Middle frontal gyrus (tissue), 1 donor: ENCODE measurements at regions not wholly inside any gene's neighbourhood (a gene's known extent, or its start where the extent isn't known, plus 50 kb on each side); places are given as distances from the start of the nearest gene placed in this dataset.

Experiments
- DNase-seq: peaks from one replicate; pipeline ENCODE4 v3.0.0-alpha.2; 2015; ENCODE audit warnings: low spot score; ENCODE audit errors: extremely low spot score

GRCh38 chr10:4691301-4691700 lies 134.7 kb upstream of the AKR1E2 start:
- DNase-seq = no peak

DNA sequence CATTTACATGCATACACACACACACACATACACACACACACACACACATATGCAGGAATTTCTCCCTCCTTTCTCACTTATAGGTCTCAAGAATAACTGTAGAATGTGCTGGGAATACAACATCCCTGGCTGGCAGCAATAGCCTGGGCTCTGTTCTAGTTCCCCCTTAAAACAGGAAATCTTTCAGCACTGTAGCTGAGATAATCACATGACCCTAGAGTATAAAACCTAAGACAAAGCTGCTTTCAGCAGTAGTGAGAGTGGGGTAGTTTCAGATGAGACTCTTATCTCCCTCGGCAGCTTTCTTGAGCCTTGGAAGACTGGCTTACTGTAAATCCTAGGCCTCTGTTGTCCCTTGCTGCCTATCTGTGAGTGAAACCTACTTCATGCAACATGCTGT lies 137.4 kb upstream of the AKR1E2 start:
- DNase-seq = no peak

DNA sequence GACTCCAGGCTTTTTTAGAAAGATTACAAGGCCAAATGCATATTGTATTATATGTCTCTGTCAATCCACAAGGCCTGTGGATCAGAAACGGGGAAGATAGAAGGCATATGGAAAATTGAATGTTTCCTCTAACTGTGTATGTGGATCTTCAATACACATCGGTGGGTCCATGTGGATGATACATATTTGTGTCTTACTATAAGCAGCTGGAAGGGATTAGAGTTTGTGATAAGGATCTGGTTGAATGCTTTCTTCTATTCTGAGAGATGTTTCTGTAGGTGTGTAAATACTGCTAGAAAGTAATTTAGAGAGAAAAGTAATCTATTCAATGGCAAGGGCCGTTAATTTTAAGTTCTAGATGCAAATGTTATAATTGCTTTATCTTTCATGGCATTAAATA lies 137.8 kb upstream of the AKR1E2 start:
- DNase-seq = no peak

GRCh38 chr10:4687397-4687796 lies 138.6 kb upstream of the AKR1E2 start:
- no peak for DNase-seq

GRCh38 chr10:4686644-4686996 lies 139.4 kb upstream of the AKR1E2 start:
- no peak for DNase-seq

- DNase-seq = no peak
Observed at GRCh38 chr10:4685904-4686643, 139.9 kb upstream of the AKR1E2 start.

DNA sequence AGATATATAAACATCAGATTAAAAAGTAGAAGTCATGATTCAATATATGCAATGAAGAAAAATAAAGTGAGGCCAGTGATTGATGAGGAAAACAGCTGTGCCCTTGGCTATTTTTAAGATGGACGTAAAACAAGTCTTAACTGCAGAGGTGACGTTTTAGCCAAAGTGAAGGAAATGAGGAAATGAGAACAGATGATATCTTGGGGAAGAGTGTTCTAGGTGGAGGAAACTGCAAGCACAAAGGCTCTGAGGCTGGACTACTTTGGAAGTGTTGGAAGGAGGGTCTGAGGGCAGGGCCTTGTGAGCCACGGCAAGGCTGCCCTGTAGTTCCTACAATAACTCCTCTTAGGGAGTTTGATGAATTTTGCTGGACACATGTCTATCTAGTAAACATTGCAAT lies 140.5 kb upstream of the AKR1E2 start:
- DNase-seq = no peak

GRCh38 chr10:4684434-4684833 lies 141.6 kb upstream of the AKR1E2 start:
- no peak for DNase-seq

DNA sequence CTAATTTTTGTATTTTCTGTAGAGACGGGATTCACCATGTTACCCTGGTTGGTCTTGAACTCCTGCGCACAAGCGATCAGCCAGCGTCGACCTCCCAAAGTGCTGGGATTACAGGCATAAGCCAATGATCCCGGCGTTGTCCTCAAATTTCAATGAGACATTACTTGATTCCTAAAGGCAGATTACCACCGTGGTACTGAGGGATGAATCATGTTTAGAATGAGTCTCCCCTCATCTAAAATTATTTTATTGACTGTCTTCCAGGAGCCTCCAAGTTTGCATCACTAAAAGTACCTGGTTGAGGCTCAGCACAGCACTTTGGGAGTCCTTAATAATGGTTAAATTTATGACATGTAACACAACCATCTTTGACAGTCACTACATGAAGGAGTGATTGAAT lies 142.2 kb upstream of the AKR1E2 start:
- no peak for DNase-seq

DNA sequence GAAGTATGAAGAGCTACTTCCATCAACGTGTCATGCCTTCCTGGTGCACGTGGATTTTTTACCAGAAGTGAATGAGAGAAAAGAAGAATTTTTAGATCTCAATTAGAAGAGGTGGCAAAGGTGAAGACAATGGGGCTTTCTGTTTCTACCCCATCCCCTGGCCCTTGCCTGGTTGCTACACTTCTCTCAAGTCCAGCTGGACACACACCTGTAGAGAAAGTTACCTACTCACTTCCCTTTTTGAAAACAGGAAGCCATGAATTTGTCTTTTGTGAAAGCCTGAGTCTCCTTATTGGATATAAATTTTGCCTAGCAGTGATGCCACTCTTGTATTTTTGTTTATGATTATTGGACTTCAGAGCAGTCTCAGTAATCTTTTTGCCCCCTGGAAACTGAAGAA lies 142.9 kb upstream of the AKR1E2 start:
- no peak for DNase-seq

- no peak for DNase-seq
Observed at GRCh38 chr10:4678951-4679671, 146.9 kb upstream of the AKR1E2 start.

DNA sequence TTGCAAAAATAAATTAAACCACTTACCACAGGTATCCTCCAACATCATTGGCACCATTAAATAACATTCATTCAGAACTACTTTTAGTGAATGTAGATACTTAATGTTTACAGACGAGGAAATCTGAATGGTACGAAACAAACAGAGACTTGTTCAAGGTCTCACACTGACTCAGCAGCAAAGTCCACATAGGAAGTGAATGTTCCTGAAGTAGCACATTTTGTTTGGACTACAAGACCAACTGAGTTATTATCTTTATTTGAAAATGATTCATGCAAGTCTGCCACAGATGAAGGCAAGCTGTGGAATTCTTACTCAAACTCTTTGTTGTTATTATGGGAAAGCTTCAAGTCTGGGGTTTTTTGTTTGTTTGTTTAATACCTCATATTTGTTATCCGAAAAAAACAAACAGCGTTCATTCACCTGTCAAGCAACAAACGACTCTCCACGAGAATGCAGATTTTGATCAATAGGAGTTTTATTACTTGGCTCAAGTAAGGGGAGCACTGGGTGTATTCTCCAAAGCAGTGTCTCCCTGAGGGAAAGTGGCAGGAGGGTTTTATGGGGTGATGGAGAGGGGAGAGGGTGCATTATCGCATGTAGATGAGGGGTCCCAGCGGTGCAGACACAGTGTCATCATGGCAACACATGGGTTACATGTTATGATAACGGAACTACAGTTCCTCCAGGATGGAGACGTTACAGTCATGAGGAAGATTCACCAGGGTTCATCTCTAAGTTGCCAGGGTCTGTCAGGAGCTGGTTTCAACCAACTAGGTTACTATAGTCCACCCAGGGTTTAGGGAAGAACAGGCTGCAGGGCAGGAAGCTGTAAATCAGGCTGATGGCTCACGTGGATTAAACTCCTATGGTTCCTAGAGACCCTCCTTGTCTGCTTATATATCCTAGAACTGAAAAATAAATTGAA lies 147.7 kb upstream of the AKR1E2 start:
- DNase-seq = no peak

DNA sequence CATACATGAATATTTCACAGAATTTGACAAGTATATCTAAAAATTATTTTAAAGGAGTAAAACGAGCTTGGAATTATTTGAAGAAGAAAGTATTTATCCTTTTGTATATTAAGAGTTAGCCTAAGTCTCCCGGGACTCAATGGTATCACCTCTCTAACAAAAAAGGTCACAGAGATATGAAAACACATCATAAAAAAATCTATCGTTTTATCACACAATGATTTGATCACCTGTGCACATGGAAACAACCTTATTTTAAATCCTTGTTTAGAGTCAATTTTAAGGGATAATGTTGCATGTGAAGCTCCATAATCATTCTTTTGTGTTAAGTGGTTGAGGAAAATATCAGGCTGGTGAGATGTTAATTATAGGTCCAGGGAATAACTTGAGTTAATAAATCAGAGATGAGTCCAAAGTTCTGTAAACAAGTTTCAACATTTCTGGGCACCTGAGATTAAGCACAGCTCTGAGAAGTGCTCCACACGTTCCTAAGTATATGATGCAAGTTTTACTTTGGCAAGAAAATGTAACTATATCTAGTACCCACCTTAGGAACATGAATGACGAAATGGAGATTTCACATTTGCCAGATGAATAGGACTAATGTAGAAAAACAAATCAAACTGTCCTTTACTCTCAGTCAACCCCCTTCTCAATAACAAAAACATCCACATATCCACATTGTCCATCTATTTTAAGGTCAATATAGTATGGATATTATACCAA lies 148.5 kb upstream of the AKR1E2 start:
- DNase-seq = no peak

DNA sequence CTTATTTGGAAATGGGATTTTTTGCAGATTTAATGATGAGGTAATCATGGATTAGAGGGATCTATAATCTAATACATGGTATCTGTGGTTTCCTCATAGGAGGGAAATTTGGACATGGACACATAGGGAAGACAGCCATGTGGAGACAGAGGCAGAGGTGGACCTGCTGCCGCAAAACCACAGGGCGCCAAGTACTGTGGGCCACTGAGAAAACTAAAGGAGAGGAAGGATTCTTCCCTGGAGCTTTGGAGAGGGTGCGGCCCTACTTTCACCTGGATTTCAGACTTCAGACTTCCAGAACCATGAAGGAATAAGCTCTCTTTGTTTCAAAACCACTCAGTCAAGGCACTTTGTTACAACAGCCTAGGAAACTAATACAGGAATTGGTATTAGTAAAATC lies 149.4 kb upstream of the AKR1E2 start:
- DNase-seq = no peak

GRCh38 chr10:4675808-4676207 lies 150.2 kb upstream of the AKR1E2 start:
- DNase-seq = no peak

DNA sequence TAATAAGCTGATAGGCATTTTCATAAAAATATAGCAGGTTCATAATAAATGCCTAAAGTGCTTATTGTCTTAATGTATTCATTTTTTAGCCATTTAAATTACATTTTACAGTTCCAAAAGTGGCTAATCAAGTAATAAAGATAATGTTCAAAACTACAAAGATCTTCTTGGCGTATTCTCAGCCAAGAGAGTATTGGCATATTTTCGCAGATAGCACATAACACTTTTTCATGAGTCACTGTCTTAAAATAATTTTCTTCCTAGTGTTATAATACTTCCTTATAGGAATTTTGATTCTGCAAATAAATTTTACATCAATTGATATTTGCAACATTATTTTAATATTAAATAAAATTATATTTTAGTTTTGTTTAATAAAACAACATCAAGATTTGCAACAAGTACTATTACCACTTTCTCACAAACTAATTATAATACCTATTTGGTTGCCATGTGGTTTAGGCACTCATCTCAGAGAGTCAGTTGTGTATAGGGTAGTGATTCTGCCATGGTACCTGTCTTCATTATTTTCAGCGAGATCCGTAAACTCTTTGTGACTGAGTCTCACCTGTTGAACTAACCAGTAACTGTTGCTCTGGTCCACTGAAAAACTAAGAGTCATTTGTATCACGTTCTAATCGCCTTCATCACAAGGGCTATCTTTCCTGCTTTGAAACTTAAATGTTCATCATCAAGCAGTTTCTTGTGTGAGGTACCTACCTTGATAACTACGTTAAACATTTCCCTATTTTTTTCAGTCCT lies 152.5 kb upstream of the AKR1E2 start:
- DNase-seq = no peak

DNA sequence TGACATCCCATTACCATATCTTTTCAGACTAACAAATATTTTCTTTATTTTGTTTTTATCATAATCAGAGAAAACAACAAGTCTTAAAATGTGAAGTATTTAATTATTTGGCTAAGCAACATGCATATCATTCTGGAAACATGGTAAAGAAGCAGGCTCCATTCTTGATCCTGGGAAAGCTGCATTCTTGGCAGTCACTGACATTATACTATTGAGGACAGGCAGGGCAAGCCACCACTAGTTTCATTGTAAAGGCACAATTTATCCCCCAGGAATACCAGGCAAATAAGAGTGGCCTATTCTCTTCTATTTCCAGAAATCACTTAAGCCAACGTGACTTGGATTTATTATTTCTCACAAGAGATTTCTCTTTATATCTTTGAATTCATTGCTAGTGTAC lies 153.8 kb upstream of the AKR1E2 start:
- no peak for DNase-seq

GRCh38 chr10:4671451-4672145 lies 154.4 kb upstream of the AKR1E2 start:
- no peak for DNase-seq

- no peak for DNase-seq
Observed at GRCh38 chr10:4670737-4671136, 155.3 kb upstream of the AKR1E2 start.

- DNase-seq = no peak
Observed at GRCh38 chr10:4669585-4669984, 156.4 kb upstream of the AKR1E2 start.
